A549 (cell line): ENCODE measurements at regions not wholly inside any gene's neighbourhood (a gene's known extent, or its start where the extent isn't known, plus 50 kb on each side); places are given as distances from the start of the nearest gene placed in this dataset.

Experiments
- ATAC-seq, 2 experiments: fragments of 200-7000 bp in 1 of 2; fragments of >200 bp in 1 of 2; cut with Nextera tagmentation in 1 of 2; cut with Tn5 transposase in 1 of 2; 3 replicates each; pipeline versions ENCODE4 v1.8.0 to v1.9.1; 2018 to 2020; ENCODE audit warnings: mild to moderate bottlenecking in 1 of 2, moderate library complexity in 1 of 2
- CTCF ChIA-PET: fragments of 300-600 bp; sonication (Branson Sonifier 250); formaldehyde crosslinking; extraction: SDS; loops from one replicate; lab custom pipeline; 2021; ENCODE audit warnings: antibody characterized with exemption, inconsistent platforms; lab: Yijun Ruan, JAX
- POLR2A ChIA-PET: fragments of 350-600 bp; formaldehyde crosslinking; extraction: SDS; loops from one replicate; lab custom pipeline; 2021; ENCODE audit warnings: antibody characterized with exemption, inconsistent platforms; lab: Yijun Ruan, JAX
- DNase-seq, 2 experiments: peaks; one replicate each; pipeline versions ENCODE4 v3.0.0 to v3.0.0-alpha.2; 2011 to 2016; ENCODE audit warnings: low read depth in 1 of 2, low spot score in 1 of 2
- FAIRE-seq: peaks from 2 replicates; lab custom pipeline; 2011; peaks lifted over from hg19 to GRCh38; lab: Jason Lieb, UNC
- H3K27ac ChIP-seq, 2 experiments: fragments of >200 bp; sonication (Bioruptor Twin); formaldehyde crosslinking; 3 replicates each; pipeline ENCODE4 v1.5.1; 2016 to 2017
- H3K4me1 ChIP-seq: fragments of >200 bp; sonication (Bioruptor Twin); formaldehyde crosslinking; 3 replicates; pipeline ENCODE4 v1.6.1; 2016
- H3K4me2 ChIP-seq: fragments of >200 bp; sonication (Bioruptor Twin); formaldehyde crosslinking; 3 replicates; pipeline ENCODE4 v1.6.1; 2016
- H3K4me3 ChIP-seq: fragments of >200 bp; sonication (Bioruptor Twin); formaldehyde crosslinking; 3 replicates; pipeline ENCODE4 v1.5.1; 2016
- H3K9me3 ChIP-seq: fragments of >200 bp; sonication (Bioruptor Twin); formaldehyde crosslinking; 3 replicates; pipeline ENCODE4 v1.6.1; 2016
- BHLHE40 ChIP-seq: IDR thresholded peaks from 2 replicates; pipeline ENCODE4 v1.6.1; 2012; ENCODE audit warnings: low read depth, low read length, inconsistent platforms
- CBX2 ChIP-seq: fragments of 200-600 bp; sonication (generic); IDR thresholded peaks from 2 replicates; pipeline ENCODE4 v1.6.1; 2016; ENCODE audit warnings: low read depth, mild to moderate bottlenecking, borderline replicate concordance
- CEBPB ChIP-seq, 2 experiments: fragments of >200 bp in 1 of 2; sonication (Bioruptor Twin) in 1 of 2; formaldehyde crosslinking in 1 of 2; IDR thresholded peaks; 2 replicates each; pipeline ENCODE4 v1.6.1; 2012 to 2016
- CHD2 ChIP-seq: fragments of 150-350 bp; IDR thresholded peaks from 2 replicates; pipeline ENCODE4 v1.6.1; 2014; ENCODE audit warnings: low read length; ENCODE audit not compliant: partially characterized antibody
- CHD4 ChIP-seq: fragments of 200-600 bp; sonication (generic); IDR thresholded peaks from 2 replicates; pipeline ENCODE4 v1.6.1; 2016; ENCODE audit warnings: antibody characterized with exemption, mild to moderate bottlenecking, borderline replicate concordance
- EHMT2 ChIP-seq: fragments of 200-600 bp; sonication (generic); IDR thresholded peaks from 2 replicates; pipeline ENCODE4 v1.6.1; 2016; ENCODE audit warnings: antibody characterized with exemption, low read depth, mild to moderate bottlenecking, moderate library complexity
- ESRRA ChIP-seq: fragments of 150-350 bp; IDR thresholded peaks from 2 replicates; pipeline ENCODE4 v1.6.1; 2014; ENCODE audit warnings: mild to moderate bottlenecking, low read length, borderline replicate concordance
- FOXS1 ChIP-seq: fragments of 250-450 bp; sonication (Bioruptor Pico); IDR thresholded peaks from 2 replicates; pipeline ENCODE4 v1.5.0; 2020; ENCODE audit warnings: mild to moderate bottlenecking, moderate library complexity
- GATA3 ChIP-seq: IDR thresholded peaks from 2 replicates; pipeline ENCODE4 v1.6.1; 2012; ENCODE audit warnings: borderline replicate concordance
- HOXB13 ChIP-seq: fragments of 250-450 bp; sonication (Bioruptor Pico); IDR thresholded peaks from 2 replicates; pipeline ENCODE4 v1.5.0; 2020; ENCODE audit warnings: low read depth, mild to moderate bottlenecking, moderate library complexity
- JUNB ChIP-seq: fragments of >200 bp; sonication (Bioruptor Twin); formaldehyde crosslinking; IDR thresholded peaks from 2 replicates; pipeline ENCODE4 v1.6.1; 2016
- KDM1A ChIP-seq: fragments of 200-600 bp; sonication (generic); IDR thresholded peaks from 2 replicates; pipeline ENCODE4 v1.6.1; 2016; ENCODE audit warnings: low read depth, mild to moderate bottlenecking
- KDM5A ChIP-seq: fragments of 200-600 bp; sonication (generic); IDR thresholded peaks from 2 replicates; pipeline ENCODE4 v1.6.1; 2016; ENCODE audit warnings: antibody characterized with exemption, mild to moderate bottlenecking
- MAFK ChIP-seq: fragments of 450-650 bp; IDR thresholded peaks from 2 replicates; pipeline ENCODE4 v1.6.1; 2014; ENCODE audit not compliant: partially characterized antibody
- MAZ ChIP-seq: fragments of 150-350 bp; IDR thresholded peaks from 2 replicates; pipeline ENCODE4 v1.6.1; 2014; ENCODE audit warnings: antibody characterized with exemption, low read depth, low read length, borderline replicate concordance
- MYC ChIP-seq: IDR thresholded peaks from 2 replicates; pipeline ENCODE4 v1.6.1; 2012; ENCODE audit warnings: mild to moderate bottlenecking, inconsistent platforms, low read length, improper control_type of control experiment, borderline replicate concordance
- NFE2L2 ChIP-seq: fragments of 150-350 bp; conservative IDR thresholded peaks from 2 replicates; pipeline ENCODE4 v1.6.1; 2014; ENCODE audit warnings: low read length
- NPAS2 ChIP-seq: fragments of 250-450 bp; sonication (Bioruptor Pico); IDR thresholded peaks from 2 replicates; pipeline ENCODE4 v1.8.0; 2022; ENCODE audit warnings: mild to moderate bottlenecking, moderate library complexity, borderline replicate concordance
- PHF8 ChIP-seq: fragments of 200-600 bp; sonication (generic); IDR thresholded peaks from 2 replicates; pipeline ENCODE4 v1.6.1; 2016; ENCODE audit warnings: low read depth, mild to moderate bottlenecking, antibody characterized with exemption, moderate library complexity, borderline replicate concordance
- POLR2A ChIP-seq: IDR thresholded peaks from 2 replicates; pipeline ENCODE4 v1.6.1; 2012; ENCODE audit warnings: mild to moderate bottlenecking, low read length
- RNF2 ChIP-seq: fragments of 200-600 bp; sonication (generic); IDR thresholded peaks from 2 replicates; pipeline ENCODE4 v1.6.1; 2016; ENCODE audit warnings: low read depth, mild to moderate bottlenecking, antibody characterized with exemption, moderate library complexity, borderline replicate concordance
- SMC3 ChIP-seq: fragments of >200 bp; sonication (Bioruptor Twin); formaldehyde crosslinking; IDR thresholded peaks from 3 replicates; pipeline ENCODE4 v1.6.1; 2018; ENCODE audit warnings: inconsistent platforms
- SREBF2 ChIP-seq: fragments of 450-650 bp; IDR thresholded peaks from 2 replicates; pipeline ENCODE4 v1.6.1; 2014; ENCODE audit warnings: mild to moderate bottlenecking, moderate library complexity
- TFCP2L1 ChIP-seq: fragments of 250-450 bp; sonication (Bioruptor Pico); IDR thresholded peaks from 2 replicates; pipeline ENCODE4 v1.5.0; 2021; ENCODE audit warnings: mild to moderate bottlenecking
- ZNF302 ChIP-seq: fragments of 250-450 bp; sonication (Bioruptor Pico); IDR thresholded peaks from 2 replicates; pipeline ENCODE4 v1.9.0; 2021; ENCODE audit warnings: inconsistent platforms, mild to moderate bottlenecking, moderate library complexity
- WGBS: methylation state at CpG from one replicate; pipeline ENCODE4 v1.1.6; 2017; ENCODE audit errors: missing lambda C conversion rate; 5-methylcytosine and 5-hydroxymethylcytosine counted together
- TF ChIP-seq, protein P1 (sequence below): fragments of 250-450 bp; sonication (Bioruptor Pico); IDR thresholded peaks from 2 replicates; pipeline ENCODE4 v1.5.0; 2020; ENCODE audit warnings: low read depth, mild to moderate bottlenecking, moderate library complexity
- TF ChIP-seq, protein P2 (sequence below): fragments of >200 bp; sonication (Bioruptor Twin); formaldehyde crosslinking; IDR thresholded peaks from 2 replicates; pipeline ENCODE4 v1.6.1; 2016
- TF ChIP-seq, protein P3 (sequence below): IDR thresholded peaks from 2 replicates; pipeline ENCODE4 v1.6.1; 2012
- TF ChIP-seq, protein P4 (sequence below): IDR thresholded peaks from 2 replicates; pipeline ENCODE4 v1.6.1; 2012; ENCODE audit warnings: low read depth, borderline replicate concordance
- TF ChIP-seq, protein P5 (sequence below): fragments of 250-450 bp; sonication (Bioruptor Pico); IDR thresholded peaks from 2 replicates; pipeline ENCODE4 v1.5.0; 2021; ENCODE audit warnings: mild to moderate bottlenecking, moderate library complexity, borderline replicate concordance
- TF ChIP-seq, protein P6 (sequence below): fragments of 450-650 bp; IDR thresholded peaks from 2 replicates; pipeline ENCODE4 v1.6.1; 2014; ENCODE audit warnings: antibody characterized with exemption

DNA sequence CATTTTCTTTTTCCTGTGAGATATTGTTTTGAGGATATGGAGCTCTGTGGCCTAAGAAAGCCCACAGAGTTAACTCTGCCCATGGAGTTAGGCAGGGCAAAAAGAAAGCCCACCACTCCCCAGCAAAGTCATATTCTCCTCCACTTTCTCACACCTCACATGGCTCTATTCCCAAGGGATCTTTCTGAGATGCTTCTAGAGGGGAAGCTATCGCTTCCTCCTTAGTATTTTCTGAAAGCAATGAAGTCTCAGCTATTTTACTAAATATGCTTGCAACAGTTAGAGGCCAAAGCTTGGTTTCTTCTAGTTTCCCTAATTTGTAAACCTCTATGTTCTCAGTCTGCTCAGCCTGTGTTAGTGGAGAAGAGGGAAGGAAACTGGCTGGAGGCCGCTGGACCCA is 80.3 kb upstream of the EOMES start:
- Histone ChIP-seq H3K4me1 (no peaks in the 10 kb centered on the region), H3K27ac (no peak overlapping the region), H3K4me2 (no peak overlapping the region), H3K4me3 (no peak overlapping the region), H3K9me3 (no peaks in the 10 kb centered on the region)
- DNase-seq (no peak), FAIRE-seq (no peak), ATAC-seq (no peak)
- TF ChIP-seq MYC: no peak
- CTCF ChIA-PET: interaction anchor here (1.6 kb wide), 1 partner anchor 81 kb away, joined by 6 read pairs; the partner anchor contains the start of gene EOMES
- WGBS: 54% methylated on average over 2 of the region's 2 CpGs
- POLR2A ChIA-PET: no interaction called here

DNA sequence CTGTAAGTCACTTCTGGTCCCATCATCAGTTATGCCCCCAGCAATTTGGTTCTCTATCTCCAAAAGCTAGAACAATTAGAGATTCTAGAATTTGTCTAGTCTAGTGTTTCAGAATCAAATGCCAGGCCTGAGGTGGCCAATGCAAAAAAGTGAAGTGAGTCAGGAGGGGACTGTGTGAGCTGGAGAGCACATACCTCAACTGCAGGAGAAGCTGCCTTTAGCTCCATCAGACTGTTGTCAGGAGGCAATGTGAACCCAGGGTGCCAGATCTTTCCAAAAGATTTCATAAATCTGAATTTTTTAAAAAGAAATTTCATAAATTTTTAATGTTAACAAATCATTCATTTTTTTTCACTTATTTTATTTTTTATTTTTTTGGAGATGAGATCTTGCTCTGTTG is 80.7 kb upstream of the EOMES start:
- CTCF ChIA-PET: interaction anchor here (1.6 kb wide), 1 partner anchor 81 kb away, joined by 6 read pairs; the partner anchor contains the start of gene EOMES
- no peak overlapping the region for H3K4me2 ChIP-seq
- ATAC-seq (no peak), DNase-seq (no peak)
- no peak for TF ChIP-seq NPAS2 (CRISPR knock-in tag)
- TF ChIP-seq MAZ: no peak
- no peak for TF ChIP-seq TFCP2L1
- no peak for TF ChIP-seq RNF2
- no peak for TF ChIP-seq MAFK
- TF ChIP-seq, protein P1, sequence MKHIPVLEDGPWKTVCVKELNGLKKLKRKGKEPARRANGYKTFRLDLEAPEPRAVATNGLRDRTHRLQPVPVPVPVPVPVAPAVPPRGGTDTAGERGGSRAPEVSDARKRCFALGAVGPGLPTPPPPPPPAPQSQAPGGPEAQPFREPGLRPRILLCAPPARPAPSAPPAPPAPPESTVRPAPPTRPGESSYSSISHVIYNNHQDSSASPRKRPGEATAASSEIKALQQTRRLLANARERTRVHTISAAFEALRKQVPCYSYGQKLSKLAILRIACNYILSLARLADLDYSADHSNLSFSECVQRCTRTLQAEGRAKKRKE (CRISPR knock-in tag): no peak
- no peak for TF ChIP-seq CEBPB (IDR thresholded peaks at IDR 0.05)
- TF ChIP-seq FOXS1 (CRISPR knock-in tag): no peak
- TF ChIP-seq BHLHE40: no peak
- TF ChIP-seq, protein P2, sequence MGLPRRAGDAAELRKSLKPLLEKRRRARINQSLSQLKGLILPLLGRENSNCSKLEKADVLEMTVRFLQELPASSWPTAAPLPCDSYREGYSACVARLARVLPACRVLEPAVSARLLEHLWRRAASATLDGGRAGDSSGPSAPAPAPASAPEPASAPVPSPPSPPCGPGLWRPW: no peak
- no peak for TF ChIP-seq CHD2
- no peak for TF ChIP-seq HOXB13
- TF ChIP-seq ZNF302: no peak
- TF ChIP-seq EHMT2: no peak
- TF ChIP-seq SREBF2: no peak
- no peak for TF ChIP-seq PHF8
- no peak for TF ChIP-seq CHD4
- no peak for TF ChIP-seq CBX2
- no peak for TF ChIP-seq NFE2L2
- TF ChIP-seq, protein P3, sequence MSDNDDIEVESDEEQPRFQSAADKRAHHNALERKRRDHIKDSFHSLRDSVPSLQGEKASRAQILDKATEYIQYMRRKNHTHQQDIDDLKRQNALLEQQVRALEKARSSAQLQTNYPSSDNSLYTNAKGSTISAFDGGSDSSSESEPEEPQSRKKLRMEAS: no peak
- TF ChIP-seq, all 56 proteins: peak for 0
- Histone ChIP-seq H3K4me3 (no peak overlapping the region), H3K9me3 (no peaks in the 10 kb centered on the region), H3K4me1 (no peaks in the 10 kb centered on the region), H3K27ac (no peak overlapping the region)
- FAIRE-seq: no peak
- POLR2A ChIA-PET: no interaction called here

DNA sequence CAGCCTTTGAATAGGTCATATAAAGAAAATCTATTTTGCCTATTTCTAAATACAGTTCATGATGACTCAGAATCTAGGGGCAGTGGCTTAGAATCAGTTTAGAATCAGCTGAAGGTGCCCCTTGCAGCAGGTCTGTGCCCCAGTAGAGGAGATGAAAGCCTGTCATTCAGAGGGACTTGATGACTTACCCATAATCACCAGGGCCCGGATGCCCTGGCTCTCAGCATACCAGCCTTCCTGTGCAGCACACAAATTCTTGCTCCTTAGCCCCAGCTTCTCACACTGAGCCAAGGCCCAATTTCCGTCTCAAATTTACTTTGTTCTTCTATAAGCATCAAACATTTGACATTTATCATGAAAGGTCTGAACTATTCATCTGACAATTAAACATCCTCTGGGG is 83.2 kb upstream of the EOMES start:
- Histone ChIP-seq H3K4me3 (no peak overlapping the region), H3K27ac (no peak overlapping the region), H3K9me3 (no peaks in the 10 kb centered on the region), H3K4me1 (no peaks in the 10 kb centered on the region), H3K4me2 (no peak overlapping the region)
- no peak for DNase-seq
- no peak for FAIRE-seq
- ATAC-seq: no peak
- ChIA-PET POLR2A (no interaction called here), CTCF (interaction anchor here (0.5 to 1.4 kb wide), 2 partner anchors 83 to 580 kb away, joined by 3 read pairs; partner anchors contain the start of gene EOMES)
- 50% methylated on average over 2 of the region's 2 CpGs for WGBS
- TF ChIP-seq CHD4 (no peak), GATA3 (no peak), KDM1A (no peak), ESRRA (no peak), MAZ (no peak), EHMT2 (no peak), SMC3 (no peak), KDM5A (no peak), POLR2A (no peak), JUNB (no peak)
- TF ChIP-seq, protein P4, sequence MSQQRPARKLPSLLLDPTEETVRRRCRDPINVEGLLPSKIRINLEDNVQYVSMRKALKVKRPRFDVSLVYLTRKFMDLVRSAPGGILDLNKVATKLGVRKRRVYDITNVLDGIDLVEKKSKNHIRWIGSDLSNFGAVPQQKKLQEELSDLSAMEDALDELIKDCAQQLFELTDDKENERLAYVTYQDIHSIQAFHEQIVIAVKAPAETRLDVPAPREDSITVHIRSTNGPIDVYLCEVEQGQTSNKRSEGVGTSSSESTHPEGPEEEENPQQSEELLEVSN: no peak
- TF ChIP-seq, protein P5, sequence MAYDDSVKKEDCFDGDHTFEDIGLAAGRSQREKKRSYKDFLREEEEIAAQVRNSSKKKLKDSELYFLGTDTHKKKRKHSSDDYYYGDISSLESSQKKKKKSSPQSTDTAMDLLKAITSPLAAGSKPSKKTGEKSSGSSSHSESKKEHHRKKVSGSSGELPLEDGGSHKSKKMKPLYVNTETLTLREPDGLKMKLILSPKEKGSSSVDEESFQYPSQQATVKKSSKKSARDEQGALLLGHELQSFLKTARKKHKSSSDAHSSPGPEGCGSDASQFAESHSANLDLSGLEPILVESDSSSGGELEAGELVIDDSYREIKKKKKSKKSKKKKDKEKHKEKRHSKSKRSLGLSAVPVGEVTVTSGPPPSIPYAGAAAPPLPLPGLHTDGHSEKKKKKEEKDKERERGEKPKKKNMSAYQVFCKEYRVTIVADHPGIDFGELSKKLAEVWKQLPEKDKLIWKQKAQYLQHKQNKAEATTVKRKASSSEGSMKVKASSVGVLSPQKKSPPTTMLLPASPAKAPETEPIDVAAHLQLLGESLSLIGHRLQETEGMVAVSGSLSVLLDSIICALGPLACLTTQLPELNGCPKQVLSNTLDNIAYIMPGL (CRISPR knock-in tag): no peak
- TF ChIP-seq, protein P2: no peak
- TF ChIP-seq, protein P6, sequence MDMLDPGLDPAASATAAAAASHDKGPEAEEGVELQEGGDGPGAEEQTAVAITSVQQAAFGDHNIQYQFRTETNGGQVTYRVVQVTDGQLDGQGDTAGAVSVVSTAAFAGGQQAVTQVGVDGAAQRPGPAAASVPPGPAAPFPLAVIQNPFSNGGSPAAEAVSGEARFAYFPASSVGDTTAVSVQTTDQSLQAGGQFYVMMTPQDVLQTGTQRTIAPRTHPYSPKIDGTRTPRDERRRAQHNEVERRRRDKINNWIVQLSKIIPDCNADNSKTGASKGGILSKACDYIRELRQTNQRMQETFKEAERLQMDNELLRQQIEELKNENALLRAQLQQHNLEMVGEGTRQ: no peak
- TF ChIP-seq, protein P1 (CRISPR knock-in tag): no peak
